NCI-H2081 treated with DMSO at 0.1 percent for 48 hours (cell line): ENCODE measurements at regions not wholly inside any gene's neighbourhood (a gene's known extent, or its start where the extent isn't known, plus 50 kb on each side); places are given as distances from the start of the nearest gene placed in this dataset.
"Not testable (repeated sequence)": the region's sequence is repeated elsewhere in the genome, so short reads cannot be mapped to it uniquely, and the experiment has no call there.

Experiments
- DNase-seq: peaks from one replicate; lab custom pipeline; 2025; lab: John Stamatoyannopoulos, UW

GRCh38 chr13:48808683-48809082 is 155.0 kb downstream of the CYSLTR2 start:
- no peak for DNase-seq

DNA sequence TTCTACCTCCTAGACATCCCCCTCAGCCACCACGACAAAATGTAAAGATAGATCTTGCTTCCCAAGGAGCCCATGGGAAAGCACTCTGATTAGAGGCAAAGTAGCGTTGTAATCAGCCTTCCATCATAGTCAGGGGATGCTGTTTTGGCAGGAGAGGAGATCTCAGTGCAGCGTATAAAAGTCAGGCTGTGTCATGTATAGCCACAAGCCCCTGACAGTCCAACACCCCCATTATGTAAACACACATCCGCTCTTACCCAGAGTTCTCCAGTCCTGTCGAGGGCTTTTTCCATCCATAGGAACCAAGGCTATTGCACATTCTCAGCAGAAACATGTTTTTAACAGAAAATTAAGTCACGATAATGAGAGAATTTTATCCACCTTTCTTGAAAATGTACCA is 156.3 kb downstream of the CYSLTR2 start:
- DNase-seq: no peak

GRCh38 chr13:48813518-48813917 is 159.8 kb downstream of the CYSLTR2 start:
- no peak for DNase-seq

GRCh38 chr13:48816700-48817099 is 159.0 kb upstream of the FNDC3A start:
- no peak for DNase-seq

GRCh38 chr13:48817166-48817802 is 158.4 kb upstream of the FNDC3A start:
- DNase-seq: no peak

DNA sequence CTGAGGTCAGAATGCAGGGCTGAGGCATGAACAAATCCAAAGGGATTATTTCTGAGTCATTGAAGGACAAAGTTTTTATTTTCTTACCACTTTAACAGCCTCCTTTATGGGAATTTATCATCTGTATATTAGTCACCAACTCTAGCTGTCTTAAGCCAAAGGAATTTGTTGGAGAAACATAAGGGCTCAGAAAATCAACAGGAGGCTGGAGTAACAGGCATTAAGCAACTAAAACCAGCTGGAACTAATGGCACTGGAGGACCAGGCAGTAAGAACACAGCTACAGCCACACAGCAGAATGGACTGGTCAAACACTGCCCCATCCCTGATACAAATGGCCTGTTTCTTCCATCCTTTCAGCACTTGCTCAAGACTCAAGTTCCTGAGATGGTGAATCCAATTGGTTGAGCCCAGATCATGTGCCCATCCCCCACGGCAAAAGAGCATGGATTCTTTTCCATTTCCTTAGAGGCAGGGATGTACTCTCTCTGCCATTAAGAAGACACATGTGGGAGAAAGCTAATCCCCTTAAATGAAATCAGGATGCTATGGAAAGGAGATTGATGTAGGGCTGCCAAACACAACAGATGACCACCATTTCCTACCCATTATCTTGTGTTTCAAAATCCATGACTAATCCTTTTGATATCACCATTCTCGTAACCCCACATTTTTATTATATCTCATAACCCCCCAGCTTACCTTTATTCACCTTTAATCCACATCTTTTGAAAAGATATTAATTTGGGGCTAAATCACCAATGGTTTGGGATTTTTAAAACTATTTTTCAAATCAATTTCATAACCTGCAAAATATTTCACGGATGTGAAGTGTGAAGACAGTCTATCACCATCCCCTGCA is 157.0 kb upstream of the FNDC3A start:
- no peak for DNase-seq

DNA sequence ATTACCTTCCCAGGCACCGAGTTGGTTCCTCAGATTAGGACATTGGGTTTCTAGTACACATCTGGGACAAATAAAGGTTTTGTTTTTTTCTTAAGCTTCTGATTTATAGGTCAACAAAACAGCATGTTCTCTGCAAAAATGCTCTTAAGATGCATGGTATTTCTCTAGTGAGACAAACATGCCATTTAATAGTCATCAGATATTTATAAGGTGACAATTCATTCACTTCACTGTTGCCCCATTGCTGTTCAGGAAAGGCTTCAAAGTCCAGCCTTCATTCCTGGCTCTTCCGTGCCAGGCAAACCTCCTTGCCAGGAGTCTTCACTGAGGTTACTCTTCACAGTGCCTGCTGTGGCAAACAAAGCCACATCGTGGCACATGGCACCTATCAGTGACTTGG is 156.3 kb upstream of the FNDC3A start:
- no peak for DNase-seq

DNA sequence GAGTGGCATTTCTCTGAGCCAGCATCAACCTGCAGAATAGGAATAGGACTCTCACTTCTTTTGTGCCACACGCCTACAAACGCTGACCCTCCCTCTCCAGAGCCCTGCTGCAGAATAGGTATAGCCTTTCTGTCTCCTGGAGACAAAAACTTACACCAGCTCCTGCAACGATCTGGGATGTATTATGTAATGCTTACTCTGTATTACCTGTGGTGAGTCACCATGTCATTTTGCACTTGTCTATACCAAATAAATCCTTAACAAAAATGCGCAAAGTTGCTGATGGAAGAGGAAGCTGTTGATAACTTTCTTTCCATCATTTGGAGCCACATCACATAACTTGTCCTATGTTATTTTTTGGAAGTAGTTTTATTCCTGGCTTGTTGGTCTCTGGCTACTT is 155.8 kb upstream of the FNDC3A start:
- no peak for DNase-seq

DNA sequence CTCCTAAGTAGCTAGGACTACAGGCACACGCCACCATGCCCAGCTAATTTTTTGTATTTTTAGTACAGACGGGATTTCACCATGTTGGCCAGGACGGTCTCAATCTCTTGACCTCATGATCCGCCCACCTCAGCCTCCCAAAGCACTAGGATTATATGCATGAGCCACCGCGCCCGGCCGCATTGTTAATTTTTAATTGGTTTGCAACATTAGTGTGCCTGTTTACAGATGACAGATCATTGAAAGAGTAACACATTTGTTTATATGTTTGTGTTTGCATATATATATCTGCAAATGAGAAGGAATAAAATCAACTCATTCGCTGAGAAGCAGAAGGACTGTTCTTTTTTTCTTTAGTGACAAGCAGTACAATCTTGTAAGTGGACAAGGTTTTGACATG is 152.2 kb upstream of the FNDC3A start:
- DNase-seq: not testable (repeated sequence)

DNA sequence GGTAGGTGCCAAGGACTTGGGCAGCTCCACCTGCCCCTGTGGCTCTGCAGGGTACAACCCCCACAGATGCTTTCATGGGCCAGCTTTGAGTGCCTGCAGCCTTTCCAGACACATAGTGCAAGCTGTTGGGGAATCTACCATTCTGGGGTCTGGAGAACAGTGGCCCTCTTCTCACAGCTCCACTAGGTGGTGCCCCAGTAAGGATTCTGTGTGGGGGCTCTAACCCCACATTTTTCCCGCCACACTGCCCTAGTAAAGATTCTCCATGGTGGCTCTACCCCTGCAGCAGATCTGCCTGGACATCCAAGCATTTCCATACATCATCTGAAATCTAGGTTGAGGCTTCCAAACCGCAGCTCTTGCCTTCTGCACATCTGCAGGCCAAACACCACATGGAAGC is 149.7 kb upstream of the FNDC3A start:
- DNase-seq: no peak

GRCh38 chr13:48826922-48827454 is 148.7 kb upstream of the FNDC3A start:
- DNase-seq: not testable (repeated sequence)

- DNase-seq: no peak
These were observed 148.0 kb upstream of the FNDC3A start for GRCh38 chr13:48827709-48828108.

DNA sequence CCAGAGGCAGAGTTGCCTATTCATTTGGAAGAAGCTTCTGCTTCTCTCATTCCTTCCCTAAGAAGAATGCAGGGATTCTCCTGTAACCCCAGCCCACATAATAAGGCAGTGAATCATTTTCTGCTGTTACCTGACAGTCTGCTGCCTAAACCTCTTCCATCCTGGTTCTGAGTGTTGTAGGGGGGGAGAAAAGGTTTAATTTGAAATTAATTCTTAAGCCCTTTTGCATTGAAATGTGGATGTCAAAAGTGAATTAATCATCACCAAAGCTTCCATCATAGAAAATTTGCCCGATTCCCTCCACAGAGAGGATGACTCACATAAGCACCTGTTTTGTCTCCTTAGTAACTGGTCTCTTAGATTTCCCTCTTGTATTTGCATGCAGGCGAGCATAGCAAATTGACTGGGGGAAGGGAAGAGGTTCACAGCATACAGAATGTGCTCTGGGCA is 146.7 kb upstream of the FNDC3A start:
- DNase-seq: peak; percentile 4

- no peak for DNase-seq
These were observed 146.2 kb upstream of the FNDC3A start for GRCh38 chr13:48829536-48829935.

GRCh38 chr13:48831248-48831647 is 144.5 kb upstream of the FNDC3A start:
- DNase-seq: no peak

DNA sequence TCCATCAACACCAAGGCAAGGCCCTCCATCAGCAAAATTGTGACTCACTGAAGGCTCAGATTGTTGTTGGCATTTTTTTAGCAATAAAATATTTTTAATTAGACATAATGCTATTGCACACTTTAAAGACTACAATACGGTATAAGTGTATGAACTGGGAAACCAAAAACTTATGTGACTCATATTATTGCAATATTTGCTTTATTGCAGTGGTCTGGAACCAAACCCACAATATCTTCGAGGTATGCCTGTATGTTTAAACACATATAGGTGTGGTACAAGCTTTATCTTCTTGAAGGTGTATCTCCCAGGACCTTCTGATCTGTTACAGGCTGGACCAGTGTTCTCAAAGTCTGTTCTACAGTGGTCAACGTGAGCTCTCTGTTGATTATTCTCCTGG is 142.3 kb upstream of the FNDC3A start:
- DNase-seq: no peak

- not testable (repeated sequence) for DNase-seq
These were observed 140.4 kb upstream of the FNDC3A start for GRCh38 chr13:48835326-48835725.

DNA sequence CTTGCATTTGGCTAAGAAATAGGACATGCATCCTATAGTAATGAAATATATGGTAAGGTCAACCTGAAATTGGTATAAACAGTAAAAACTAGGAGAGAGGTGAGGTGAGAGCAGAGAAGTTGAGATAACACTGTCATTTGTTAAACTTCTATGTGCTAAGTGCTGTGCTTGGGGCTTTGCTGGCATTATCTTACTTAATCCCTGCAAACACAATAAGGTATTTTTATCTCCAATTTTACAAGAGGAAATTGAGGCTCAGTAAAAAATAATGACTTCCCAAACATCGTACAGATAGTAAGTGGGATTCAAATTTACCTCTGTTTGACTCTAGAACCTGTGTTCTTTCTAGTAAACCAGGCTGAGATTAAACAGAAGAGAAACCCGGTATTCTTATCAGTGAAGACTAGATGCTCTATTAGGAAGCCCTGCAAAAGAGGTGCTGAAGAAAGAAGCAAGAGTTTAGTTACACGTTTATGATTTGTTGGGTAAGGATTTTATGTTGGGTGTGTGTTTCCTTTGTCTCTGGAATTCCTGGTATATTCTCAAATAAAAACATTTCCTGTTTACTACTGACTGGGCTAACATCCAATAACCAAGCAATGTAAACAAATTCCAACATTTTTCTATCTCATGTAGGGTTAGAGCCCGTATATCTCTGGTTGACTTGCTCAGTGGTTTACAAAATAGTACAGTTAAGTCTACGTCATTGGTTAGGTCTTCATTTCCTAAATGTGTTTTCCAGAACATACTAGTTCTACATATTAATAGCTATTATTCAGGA is 137.3 kb upstream of the FNDC3A start:
- DNase-seq: no peak

GRCh38 chr13:48839171-48839570 is 136.5 kb upstream of the FNDC3A start:
- DNase-seq: no peak

DNA sequence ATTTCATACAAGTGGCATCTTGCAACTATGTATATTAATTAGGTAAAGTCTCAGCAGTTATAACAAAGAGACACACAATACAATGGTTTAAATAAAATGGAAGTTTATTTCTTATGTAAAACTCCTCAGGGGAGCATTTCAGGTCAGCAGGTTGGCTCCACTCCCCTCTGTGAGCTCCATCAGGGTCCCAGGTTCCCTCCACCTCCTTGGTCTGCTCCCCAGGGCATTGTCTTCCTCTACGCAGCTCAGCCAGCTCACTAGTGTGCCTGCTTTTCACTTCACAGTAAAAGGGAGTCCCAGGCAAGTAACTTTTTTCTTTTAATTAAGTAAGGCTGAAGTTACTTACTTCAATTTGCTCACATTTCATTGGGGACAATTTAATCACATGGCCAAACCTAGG is 135.3 kb upstream of the FNDC3A start:
- no peak for DNase-seq

- no peak for DNase-seq
These were observed 133.4 kb upstream of the FNDC3A start for GRCh38 chr13:48842316-48842715.

DNA sequence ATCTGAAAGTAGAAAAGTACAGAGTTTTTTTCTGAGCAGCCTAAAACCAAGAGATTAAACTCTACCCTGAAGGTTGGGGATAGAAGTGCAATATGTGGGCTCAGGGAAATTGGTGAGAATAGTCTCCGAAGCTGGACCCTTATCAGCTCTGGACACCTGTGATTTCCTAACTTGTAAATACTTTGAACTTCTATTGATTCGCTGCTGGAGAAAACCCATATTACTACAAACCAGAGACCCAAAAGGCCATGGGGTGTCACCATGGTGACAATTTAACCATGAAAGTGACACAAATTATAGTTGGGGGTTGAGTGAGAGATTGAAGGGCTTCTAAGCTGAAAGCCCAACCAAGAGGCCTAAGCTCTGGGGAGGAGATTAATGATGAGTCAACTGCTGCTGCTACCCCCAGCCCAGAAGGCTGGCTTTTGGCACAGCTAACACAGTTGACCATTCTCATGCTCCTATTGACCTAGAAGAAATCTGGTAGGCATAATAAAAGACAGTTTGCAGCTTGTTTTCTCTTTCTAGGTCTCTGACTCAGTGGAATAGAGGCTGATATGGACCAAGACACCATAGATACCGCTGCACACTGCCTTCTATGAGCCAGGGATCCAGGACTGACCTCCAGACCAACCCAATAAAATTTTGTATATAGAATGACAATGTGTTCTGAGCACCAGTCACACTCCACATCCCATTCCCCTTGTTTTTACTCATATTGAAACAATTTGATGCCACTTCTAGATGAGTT is 131.9 kb upstream of the FNDC3A start:
- DNase-seq: no peak
